ENCODE measurements at regions not wholly inside any gene's neighbourhood (a gene's known extent, or its start where the extent isn't known, plus 50 kb on each side); places are given as distances from the start of the nearest gene placed in this dataset.

DNA sequence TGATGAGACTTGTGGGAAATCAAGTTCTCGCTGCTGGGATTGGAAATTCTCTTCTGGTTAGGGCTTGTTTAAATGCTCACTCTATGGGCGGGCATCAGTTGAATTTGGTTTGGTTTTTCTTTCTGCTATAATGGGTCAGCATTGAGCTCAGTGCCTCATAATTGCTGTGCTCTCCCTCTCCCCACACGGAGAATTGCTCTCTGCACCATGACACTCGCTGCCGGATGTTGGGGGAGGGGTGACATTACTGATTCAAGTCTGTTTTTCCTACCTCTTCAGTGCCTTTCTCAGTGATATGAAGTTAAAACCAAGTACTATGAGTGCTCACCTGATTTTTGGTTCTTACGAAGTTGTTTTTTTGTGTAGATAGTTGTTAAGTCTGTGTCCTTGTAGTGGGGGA lies 599.6 kb downstream of the EPM2A start:
- DNase-seq: no peak
- Histone ChIP-seq H3K27me3 (replicated peaks; ENCODE audit: control insufficient read depth, insufficient read depth, low read length, poor library complexity, severe bottlenecking) (no peaks in the 10 kb centered on the region), H3K36me3 (ENCODE audit: control insufficient read depth, insufficient read depth, low read length) (no peaks in the 10 kb centered on the region), H3K4me3 (ENCODE audit: insufficient read depth, low read depth, low read length, poor library complexity, severe bottlenecking) (no peak overlapping the region), H3K27ac (ENCODE audit: insufficient read depth, low read length, poor library complexity, severe bottlenecking) (no peak overlapping the region), H3K9me3 (ENCODE audit: control insufficient read depth, low read length) (no peaks in the 10 kb centered on the region), H3K4me1 (ENCODE audit: control insufficient read depth, insufficient read depth, low read length, poor library complexity, severe bottlenecking) (no peaks in the 10 kb centered on the region)

DNA sequence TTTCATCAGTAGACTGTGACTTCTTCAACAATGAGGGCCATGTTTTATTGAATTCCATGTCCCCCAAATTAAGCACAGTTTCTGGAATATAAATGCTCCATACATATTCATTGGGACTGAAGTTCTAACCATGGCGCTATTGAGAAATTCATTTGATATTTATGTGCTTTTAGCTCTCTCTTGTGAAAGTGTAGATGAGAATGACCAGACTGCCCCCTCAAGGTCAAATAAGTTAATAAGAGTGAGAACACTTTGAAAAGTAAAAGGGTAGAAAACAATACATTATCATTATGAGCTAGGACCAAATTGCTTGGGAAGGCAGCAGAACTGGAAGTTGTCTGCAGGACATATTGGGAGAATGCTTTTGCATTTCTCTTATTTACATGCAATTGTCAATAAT lies 597.9 kb downstream of the EPM2A start:
- H3K4me3 ChIP-seq (ENCODE audit: insufficient read depth, low read depth, low read length, poor library complexity, severe bottlenecking): no peak overlapping the region
- no peaks in the 10 kb centered on the region for H3K36me3 ChIP-seq (ENCODE audit: control insufficient read depth, insufficient read depth, low read length)
- DNase-seq: no peak
- H3K4me1 ChIP-seq (ENCODE audit: control insufficient read depth, insufficient read depth, low read length, poor library complexity, severe bottlenecking): no peaks in the 10 kb centered on the region
- no peak overlapping the region for H3K27ac ChIP-seq (ENCODE audit: insufficient read depth, low read length, poor library complexity, severe bottlenecking)
- no peaks in the 10 kb centered on the region for H3K9me3 ChIP-seq (ENCODE audit: control insufficient read depth, low read length)
- H3K27me3 ChIP-seq (replicated peaks; ENCODE audit: control insufficient read depth, insufficient read depth, low read length, poor library complexity, severe bottlenecking): no peaks in the 10 kb centered on the region

DNA sequence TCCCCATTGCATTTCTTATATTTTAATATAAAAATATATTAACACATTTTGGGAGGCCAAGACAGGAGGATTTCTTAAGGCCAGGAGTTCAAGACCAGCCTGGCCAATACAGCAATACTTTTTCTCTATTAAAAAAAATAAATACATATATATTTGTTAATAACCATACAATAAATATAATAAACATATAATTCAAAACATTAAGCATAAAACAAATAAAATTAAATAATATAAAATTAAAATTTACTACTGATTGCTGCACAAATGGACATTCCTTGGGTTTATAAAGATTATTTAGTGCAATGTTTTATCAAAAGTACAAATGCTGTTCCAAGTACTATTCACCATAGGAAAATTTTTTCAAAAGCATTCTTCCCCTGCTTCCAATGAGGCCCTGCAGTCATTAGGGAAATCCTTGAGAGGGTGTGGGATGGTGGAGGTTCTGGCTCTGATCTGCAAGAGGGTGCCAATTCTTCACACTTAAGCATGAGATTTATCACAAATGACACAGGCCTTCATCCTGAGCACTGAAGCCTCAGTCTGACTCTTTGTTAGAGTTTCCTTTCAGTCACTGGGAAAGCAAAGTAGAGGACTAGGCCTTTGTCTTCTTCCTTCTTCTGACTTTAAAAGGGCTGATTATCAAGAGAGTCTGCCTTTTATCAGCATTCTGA lies 596.7 kb downstream of the EPM2A start:
- Histone ChIP-seq H3K36me3 (ENCODE audit: control insufficient read depth, insufficient read depth, low read length) (no peaks in the 10 kb centered on the region), H3K4me3 (ENCODE audit: insufficient read depth, low read depth, low read length, poor library complexity, severe bottlenecking) (no peak overlapping the region), H3K27ac (ENCODE audit: insufficient read depth, low read length, poor library complexity, severe bottlenecking) (no peak overlapping the region), H3K9me3 (ENCODE audit: control insufficient read depth, low read length) (no peaks in the 10 kb centered on the region), H3K27me3 (replicated peaks; ENCODE audit: control insufficient read depth, insufficient read depth, low read length, poor library complexity, severe bottlenecking) (no peaks in the 10 kb centered on the region), H3K4me1 (ENCODE audit: control insufficient read depth, insufficient read depth, low read length, poor library complexity, severe bottlenecking) (no peaks in the 10 kb centered on the region)
- no peak for DNase-seq

DNA sequence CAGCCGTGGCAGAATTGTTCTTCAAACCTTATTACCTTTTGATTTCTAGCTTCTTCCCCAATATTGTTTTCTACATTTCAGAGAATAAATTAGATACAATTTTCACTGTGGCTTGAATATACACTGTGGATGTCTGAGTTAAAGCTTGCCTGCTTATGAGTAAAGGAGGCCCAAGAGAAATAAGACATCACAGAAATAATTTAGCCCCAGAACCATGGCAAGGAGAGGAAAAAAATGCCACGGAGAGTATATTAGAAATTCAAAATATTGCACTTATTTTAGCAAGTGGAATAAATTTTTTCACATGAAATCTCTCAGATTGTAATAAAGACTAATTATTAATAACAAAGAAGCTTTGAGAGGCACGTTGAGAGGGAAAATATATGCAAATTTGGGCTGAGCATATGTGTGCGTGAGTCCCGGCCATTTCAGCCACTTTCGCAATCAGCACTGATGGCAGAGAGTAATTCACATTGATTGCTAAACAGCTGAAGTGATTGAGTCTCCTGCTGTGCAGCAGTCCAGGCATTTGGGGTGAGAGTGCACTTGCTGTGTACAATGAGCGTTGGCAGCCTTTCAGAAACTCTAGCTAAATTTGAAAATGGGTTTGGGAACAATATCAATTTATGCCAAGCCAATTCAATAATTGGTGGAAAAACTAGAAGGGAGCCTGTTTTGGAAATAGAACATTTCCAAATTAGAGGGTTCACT lies 596.0 kb downstream of the EPM2A start:
- Histone ChIP-seq H3K36me3 (ENCODE audit: control insufficient read depth, insufficient read depth, low read length) (no peaks in the 10 kb centered on the region), H3K4me1 (ENCODE audit: control insufficient read depth, insufficient read depth, low read length, poor library complexity, severe bottlenecking) (no peaks in the 10 kb centered on the region), H3K27me3 (replicated peaks; ENCODE audit: control insufficient read depth, insufficient read depth, low read length, poor library complexity, severe bottlenecking) (no peaks in the 10 kb centered on the region), H3K4me3 (ENCODE audit: insufficient read depth, low read depth, low read length, poor library complexity, severe bottlenecking) (no peak overlapping the region), H3K9me3 (ENCODE audit: control insufficient read depth, low read length) (no peaks in the 10 kb centered on the region), H3K27ac (ENCODE audit: insufficient read depth, low read length, poor library complexity, severe bottlenecking) (no peak overlapping the region)
- DNase-seq: no peak

DNA sequence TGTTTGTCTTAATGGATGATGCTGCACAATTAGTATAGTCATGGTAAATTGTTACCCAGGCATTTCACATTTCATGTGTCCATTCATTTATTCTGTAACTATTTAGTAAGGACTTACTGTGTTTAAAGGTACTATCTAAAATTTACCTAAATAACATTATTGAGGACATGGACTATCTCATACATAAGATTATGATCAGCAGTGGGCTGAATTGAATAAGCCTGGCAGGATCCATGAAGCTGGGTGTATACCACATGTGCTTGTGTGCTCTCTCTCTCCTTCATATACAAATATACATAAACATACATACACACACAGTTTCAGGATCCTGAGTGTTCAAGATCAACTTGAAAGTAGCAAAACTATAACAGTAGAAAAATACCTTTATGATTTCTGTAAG lies 595.4 kb downstream of the EPM2A start:
- no peaks in the 10 kb centered on the region for H3K27me3 ChIP-seq (replicated peaks; ENCODE audit: control insufficient read depth, insufficient read depth, low read length, poor library complexity, severe bottlenecking)

DNA sequence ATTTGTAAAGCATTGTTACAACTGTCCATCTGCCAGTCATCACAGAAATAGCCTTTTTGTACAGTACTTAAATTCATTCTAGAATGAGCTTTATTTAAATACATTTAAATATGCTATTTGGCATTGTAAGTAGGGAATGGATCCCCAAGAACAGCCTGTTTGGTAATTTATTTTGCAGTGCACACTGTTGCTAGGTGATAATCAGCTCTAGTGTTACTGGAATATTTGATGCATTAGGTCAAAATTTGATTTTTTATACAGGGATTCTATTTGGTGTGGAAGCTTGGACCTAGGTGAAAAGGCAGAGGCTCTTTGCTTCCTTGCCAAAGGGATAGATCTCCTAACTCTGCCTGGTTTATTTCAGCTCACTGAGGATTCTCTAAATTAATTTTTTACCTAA lies 593.7 kb downstream of the EPM2A start:
- Histone ChIP-seq H3K4me1 (ENCODE audit: control insufficient read depth, insufficient read depth, low read length, poor library complexity, severe bottlenecking) (no peaks in the 10 kb centered on the region), H3K4me3 (ENCODE audit: insufficient read depth, low read depth, low read length, poor library complexity, severe bottlenecking) (no peak overlapping the region), H3K9me3 (ENCODE audit: control insufficient read depth, low read length) (no peaks in the 10 kb centered on the region), H3K27ac (ENCODE audit: insufficient read depth, low read length, poor library complexity, severe bottlenecking) (no peak overlapping the region), H3K27me3 (replicated peaks; ENCODE audit: control insufficient read depth, insufficient read depth, low read length, poor library complexity, severe bottlenecking) (no peaks in the 10 kb centered on the region), H3K36me3 (ENCODE audit: control insufficient read depth, insufficient read depth, low read length) (no peaks in the 10 kb centered on the region)
- DNase-seq: no peak

More for the DNA sequence above, 595.4 kb downstream of the EPM2A start:
- no peak for DNase-seq
- H3K27ac ChIP-seq (ENCODE audit: insufficient read depth, low read length, poor library complexity, severe bottlenecking): no peak overlapping the region
- no peak overlapping the region for H3K4me3 ChIP-seq (ENCODE audit: insufficient read depth, low read depth, low read length, poor library complexity, severe bottlenecking)
- no peaks in the 10 kb centered on the region for H3K4me1 ChIP-seq (ENCODE audit: control insufficient read depth, insufficient read depth, low read length, poor library complexity, severe bottlenecking)
- H3K9me3 ChIP-seq (ENCODE audit: control insufficient read depth, low read length): no peaks in the 10 kb centered on the region
- H3K36me3 ChIP-seq (ENCODE audit: control insufficient read depth, insufficient read depth, low read length): no peaks in the 10 kb centered on the region

DNA sequence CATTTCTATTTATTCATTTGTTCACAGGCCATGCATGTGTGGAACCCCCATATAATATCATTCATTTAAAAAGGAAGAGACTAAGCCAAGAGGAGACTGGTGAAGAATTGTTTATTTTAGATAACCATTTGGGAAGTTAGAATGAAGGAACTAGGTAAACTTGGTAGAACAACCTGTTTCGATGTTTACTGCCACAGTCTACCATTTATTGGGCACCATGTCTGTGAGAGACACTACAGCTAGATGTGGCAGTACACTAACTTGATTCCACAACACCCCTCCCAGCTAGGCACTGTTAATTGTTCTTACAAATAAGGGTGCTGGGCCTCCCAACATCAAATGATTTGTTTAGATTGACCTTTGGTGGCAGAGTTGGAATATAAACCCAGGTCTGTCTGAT lies 592.4 kb downstream of the EPM2A start:
- no peaks in the 10 kb centered on the region for H3K36me3 ChIP-seq (ENCODE audit: control insufficient read depth, insufficient read depth, low read length)
- H3K27me3 ChIP-seq (replicated peaks; ENCODE audit: control insufficient read depth, insufficient read depth, low read length, poor library complexity, severe bottlenecking): no peaks in the 10 kb centered on the region
- no peaks in the 10 kb centered on the region for H3K9me3 ChIP-seq (ENCODE audit: control insufficient read depth, low read length)
- DNase-seq: no peak
- no peak overlapping the region for H3K27ac ChIP-seq (ENCODE audit: insufficient read depth, low read length, poor library complexity, severe bottlenecking)
- H3K4me3 ChIP-seq (ENCODE audit: insufficient read depth, low read depth, low read length, poor library complexity, severe bottlenecking): no peak overlapping the region
- H3K4me1 ChIP-seq (ENCODE audit: control insufficient read depth, insufficient read depth, low read length, poor library complexity, severe bottlenecking): no peaks in the 10 kb centered on the region

DNA sequence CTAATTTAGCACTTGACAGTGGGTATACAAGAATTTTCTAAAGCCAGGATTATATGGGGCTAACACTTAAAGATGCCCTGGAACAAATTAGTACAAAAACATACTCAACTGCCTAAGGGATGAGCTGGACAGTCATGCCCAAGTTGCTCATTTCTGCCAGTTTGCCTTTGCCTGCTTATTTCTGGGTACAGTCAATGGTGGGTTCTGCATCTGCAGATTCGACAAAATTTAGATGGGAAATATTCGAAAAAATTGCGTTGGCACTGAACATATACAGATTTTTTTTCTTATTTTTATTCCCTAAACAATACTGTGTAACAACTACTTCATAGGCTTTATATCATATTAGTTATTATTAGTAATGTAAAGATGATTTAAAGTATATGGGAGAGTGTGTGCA lies 591.9 kb downstream of the EPM2A start:
- Histone ChIP-seq H3K4me3 (ENCODE audit: insufficient read depth, low read depth, low read length, poor library complexity, severe bottlenecking) (no peak overlapping the region), H3K27ac (ENCODE audit: insufficient read depth, low read length, poor library complexity, severe bottlenecking) (no peak overlapping the region), H3K27me3 (replicated peaks; ENCODE audit: control insufficient read depth, insufficient read depth, low read length, poor library complexity, severe bottlenecking) (no peaks in the 10 kb centered on the region), H3K36me3 (ENCODE audit: control insufficient read depth, insufficient read depth, low read length) (no peaks in the 10 kb centered on the region), H3K4me1 (ENCODE audit: control insufficient read depth, insufficient read depth, low read length, poor library complexity, severe bottlenecking) (no peaks in the 10 kb centered on the region), H3K9me3 (ENCODE audit: control insufficient read depth, low read length) (no peaks in the 10 kb centered on the region)
- no peak for DNase-seq

DNA sequence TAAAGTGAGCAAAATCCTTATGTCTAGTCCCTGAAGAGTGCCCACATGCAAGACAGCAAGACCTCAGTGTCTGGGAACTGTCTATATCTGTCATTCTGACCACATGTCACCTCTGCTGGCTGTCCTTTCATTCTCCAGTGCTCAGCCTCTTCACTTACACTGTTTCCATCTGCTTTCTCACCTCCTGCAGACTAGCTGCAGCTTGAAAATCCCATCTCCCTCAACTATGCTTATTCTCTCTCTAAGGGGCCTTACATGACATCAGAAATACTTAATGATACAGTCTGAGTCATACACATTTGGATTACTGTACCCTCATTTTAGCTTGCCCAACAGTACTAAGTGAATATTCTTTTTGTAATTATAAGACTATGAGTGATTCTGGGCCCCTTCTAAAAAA lies 587.8 kb downstream of the EPM2A start:
- Histone ChIP-seq H3K9me3 (ENCODE audit: control insufficient read depth, low read length) (no peaks in the 10 kb centered on the region), H3K36me3 (ENCODE audit: control insufficient read depth, insufficient read depth, low read length) (no peaks in the 10 kb centered on the region), H3K27me3 (replicated peaks; ENCODE audit: control insufficient read depth, insufficient read depth, low read length, poor library complexity, severe bottlenecking) (no peaks in the 10 kb centered on the region), H3K4me3 (ENCODE audit: insufficient read depth, low read depth, low read length, poor library complexity, severe bottlenecking) (no peak overlapping the region), H3K27ac (ENCODE audit: insufficient read depth, low read length, poor library complexity, severe bottlenecking) (no peak overlapping the region), H3K4me1 (ENCODE audit: control insufficient read depth, insufficient read depth, low read length, poor library complexity, severe bottlenecking) (no peaks in the 10 kb centered on the region)
- no peak for DNase-seq

DNA sequence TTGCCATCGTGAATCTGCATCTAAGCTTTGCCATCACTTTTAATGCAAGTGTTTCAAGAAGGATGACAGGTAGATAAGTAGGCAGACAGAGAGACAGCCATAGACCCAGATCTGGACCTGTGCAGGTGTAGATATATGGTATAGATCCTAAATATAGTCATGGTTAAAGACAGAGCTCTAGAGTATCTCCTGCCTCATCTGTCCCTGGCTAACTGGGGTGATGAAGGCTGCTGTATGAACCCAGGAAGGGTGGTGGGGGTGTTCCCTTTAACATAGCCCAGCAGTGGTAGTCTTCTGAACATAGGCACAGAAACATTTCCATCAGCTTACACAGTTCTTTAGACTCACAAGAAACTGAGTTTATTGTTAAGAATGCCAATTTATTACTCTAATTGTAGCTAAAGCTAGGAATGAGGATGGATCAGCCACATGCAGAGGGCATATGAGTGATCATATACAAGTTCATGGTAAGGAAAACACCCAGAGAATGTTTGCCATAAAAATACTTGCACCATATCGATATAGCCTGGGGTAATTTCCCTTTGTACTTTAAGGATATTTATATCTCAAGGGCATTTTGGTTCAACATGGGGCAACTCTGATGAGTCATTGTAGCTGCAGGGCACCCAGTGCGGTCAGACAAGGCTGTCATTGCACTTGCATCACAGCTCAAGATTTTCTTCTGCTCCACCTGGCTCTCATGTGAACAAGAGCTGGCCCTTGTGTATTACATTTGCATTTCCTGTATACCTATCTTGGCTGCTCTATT lies 587.2 kb downstream of the EPM2A start:
- H3K27ac ChIP-seq (ENCODE audit: insufficient read depth, low read length, poor library complexity, severe bottlenecking): no peak overlapping the region
- no peaks in the 10 kb centered on the region for H3K9me3 ChIP-seq (ENCODE audit: control insufficient read depth, low read length)
- no peak for DNase-seq
- H3K4me1 ChIP-seq (ENCODE audit: control insufficient read depth, insufficient read depth, low read length, poor library complexity, severe bottlenecking): no peaks in the 10 kb centered on the region
- no peak overlapping the region for H3K4me3 ChIP-seq (ENCODE audit: insufficient read depth, low read depth, low read length, poor library complexity, severe bottlenecking)
- no peaks in the 10 kb centered on the region for H3K36me3 ChIP-seq (ENCODE audit: control insufficient read depth, insufficient read depth, low read length)
- no peaks in the 10 kb centered on the region for H3K27me3 ChIP-seq (replicated peaks; ENCODE audit: control insufficient read depth, insufficient read depth, low read length, poor library complexity, severe bottlenecking)

Data from effector memory CD4-positive, alpha-beta T cell (primary cell).